Smooth muscle cell (in vitro differentiated cells): ENCODE measurements at regions not wholly inside any gene's neighbourhood (a gene's known extent, or its start where the extent isn't known, plus 50 kb on each side); places are given as distances from the start of the nearest gene placed in this dataset.

Experiments
- DNase-seq: peaks from one replicate; lab custom pipeline; 2025; ENCODE audit not compliant: unreplicated experiment; lab: John Stamatoyannopoulos, UW
- H2AFZ ChIP-seq: fragments of 200-600 bp; sonication (generic); 2 replicates; pipeline ENCODE4 v1.6.0; 2016; ENCODE audit warnings: antibody characterized with exemption, low read depth, mild to moderate bottlenecking
- H3F3A ChIP-seq: fragments of 200-600 bp; sonication (generic); 2 replicates; pipeline ENCODE4 v1.6.0; 2017; ENCODE audit warnings: antibody characterized with exemption, low read depth
- H3K27ac ChIP-seq: fragments of 200-600 bp; sonication (generic); 2 replicates; pipeline ENCODE4 v1.5.1; 2016; ENCODE audit warnings: low read depth, mild to moderate bottlenecking
- H3K27me3 ChIP-seq: fragments of 200-600 bp; sonication (generic); 2 replicates; pipeline ENCODE4 v1.6.1; 2016; ENCODE audit warnings: low read depth, mild to moderate bottlenecking
- H3K36me3 ChIP-seq: fragments of 200-600 bp; sonication (generic); 2 replicates; pipeline ENCODE4 v1.5.1; 2016; ENCODE audit warnings: low read depth
- H3K4me1 ChIP-seq: fragments of 200-600 bp; sonication (generic); 2 replicates; pipeline ENCODE4 v1.5.1; 2016; ENCODE audit warnings: low read depth
- H3K4me2 ChIP-seq: fragments of 200-600 bp; sonication (generic); 2 replicates; pipeline ENCODE4 v1.6.0; 2016; ENCODE audit warnings: mild to moderate bottlenecking
- H3K4me3 ChIP-seq: fragments of 200-600 bp; sonication (generic); 2 replicates; pipeline ENCODE4 v1.5.1; 2016; ENCODE audit warnings: mild to moderate bottlenecking
- H3K79me2 ChIP-seq: fragments of 200-600 bp; sonication (generic); 2 replicates; pipeline ENCODE4 v1.6.0; 2016; ENCODE audit warnings: low read depth, mild to moderate bottlenecking
- H3K9ac ChIP-seq: fragments of 200-600 bp; sonication (generic); 2 replicates; pipeline ENCODE4 v1.6.0; 2016; ENCODE audit warnings: low read depth
- H3K9me3 ChIP-seq: fragments of 200-600 bp; sonication (generic); replicated peaks from 2 replicates; pipeline ENCODE4 v1.5.1; 2016; ENCODE audit warnings: low read depth
- H4K20me1 ChIP-seq: fragments of 200-600 bp; sonication (generic); 2 replicates; pipeline ENCODE4 v1.6.0; 2016; ENCODE audit warnings: low read depth
- CTCF ChIP-seq: fragments of 200-600 bp; sonication (generic); IDR thresholded peaks from 2 replicates; pipeline ENCODE4 v1.5.1; 2017; ENCODE audit warnings: borderline replicate concordance, mild to moderate bottlenecking, antibody characterized with exemption; ENCODE audit not compliant: insufficient read depth, poor library complexity, severe bottlenecking
- WGBS: methylation state at CpG from one replicate; pipeline ENCODE4 v1.1.7; 2016; ENCODE audit warnings: low lambda C conversion rate; 5-methylcytosine and 5-hydroxymethylcytosine counted together

GRCh38 chr20:52422574-52423336 is 231.2 kb upstream of the ZFP64 start:
- TF ChIP-seq CTCF, result no peak
- 64% methylated on average over 6 of the region's 6 CpGs for WGBS
- no peak overlapping the region for H3K4me2 ChIP-seq
- no peak overlapping the region for H2AFZ ChIP-seq
- H3K36me3 ChIP-seq, result no peaks in the 10 kb centered on the region
- H4K20me1 ChIP-seq, result no peaks in the 10 kb centered on the region
- no peak overlapping the region for H3K9ac ChIP-seq
- H3K79me2 ChIP-seq, result no peaks in the 10 kb centered on the region
- peaks cover 7% of the 10 kb centered on the region for H3F3A ChIP-seq
- no peak overlapping the region for H3K27ac ChIP-seq
- H3K4me1 ChIP-seq, result no peaks in the 10 kb centered on the region
- H3K27me3 ChIP-seq, result no peaks in the 10 kb centered on the region
- no peaks in the 10 kb centered on the region for H3K9me3 ChIP-seq
- H3K4me3 ChIP-seq, result no peak overlapping the region
- no peak for DNase-seq

- Histone ChIP-seq H4K20me1 (no peaks in the 10 kb centered on the region), H3K27me3 (no peaks in the 10 kb centered on the region)
Measured at GRCh38 chr20:52420805-52421204, 229.2 kb upstream of the ZFP64 start.

GRCh38 chr20:52419205-52419604 is 227.6 kb upstream of the ZFP64 start:
- Histone ChIP-seq H3K4me2 (no peak overlapping the region), H3K27me3 (no peaks in the 10 kb centered on the region), H3K4me1 (no peaks in the 10 kb centered on the region), H3K4me3 (no peak overlapping the region), H3K9ac (no peak overlapping the region), H3K9me3 (no peaks in the 10 kb centered on the region), H3K36me3 (no peaks in the 10 kb centered on the region), H3K79me2 (no peaks in the 10 kb centered on the region), H3F3A (peaks cover 4% of the 10 kb centered on the region), H4K20me1 (no peaks in the 10 kb centered on the region), H2AFZ (no peak overlapping the region), H3K27ac (no peak overlapping the region)
- WGBS, result 79% methylated on average over 2 of the region's 2 CpGs
- no peak for DNase-seq
- TF ChIP-seq CTCF, result no peak

More at GRCh38 chr20:52420805-52421204, 229.2 kb upstream of the ZFP64 start:
- Histone ChIP-seq H3K27ac (no peak overlapping the region), H3K4me2 (no peak overlapping the region), H3K4me1 (no peaks in the 10 kb centered on the region), H3F3A (peaks cover 7% of the 10 kb centered on the region), H2AFZ (no peak overlapping the region), H3K9ac (no peak overlapping the region), H3K36me3 (no peaks in the 10 kb centered on the region), H3K79me2 (no peaks in the 10 kb centered on the region), H3K4me3 (no peak overlapping the region), H3K9me3 (no peaks in the 10 kb centered on the region)
- no peak for DNase-seq
- WGBS, result 85% methylated on average over 3 of the region's 3 CpGs
- no peak for TF ChIP-seq CTCF

- H3K36me3 ChIP-seq, result no peaks in the 10 kb centered on the region
Measured at GRCh38 chr20:52416953-52417352, 225.4 kb upstream of the ZFP64 start.

More at GRCh38 chr20:52416953-52417352, 225.4 kb upstream of the ZFP64 start:
- Histone ChIP-seq H3K9me3 (no peaks in the 10 kb centered on the region), H3K27ac (no peak overlapping the region), H3K4me1 (no peaks in the 10 kb centered on the region), H3F3A (no peaks in the 10 kb centered on the region), H2AFZ (no peak overlapping the region), H4K20me1 (no peaks in the 10 kb centered on the region), H3K27me3 (no peaks in the 10 kb centered on the region), H3K9ac (no peak overlapping the region), H3K4me3 (no peak overlapping the region), H3K4me2 (no peak overlapping the region), H3K79me2 (no peaks in the 10 kb centered on the region)
- no peak for TF ChIP-seq CTCF
- WGBS, result 86% methylated on average over 2 of the region's 2 CpGs
- DNase-seq, result no peak
